ENCODE measurements at regions not wholly inside any gene's neighbourhood (a gene's known extent, or its start where the extent isn't known, plus 50 kb on each side); places are given as distances from the start of the nearest gene placed in this dataset.

DNA sequence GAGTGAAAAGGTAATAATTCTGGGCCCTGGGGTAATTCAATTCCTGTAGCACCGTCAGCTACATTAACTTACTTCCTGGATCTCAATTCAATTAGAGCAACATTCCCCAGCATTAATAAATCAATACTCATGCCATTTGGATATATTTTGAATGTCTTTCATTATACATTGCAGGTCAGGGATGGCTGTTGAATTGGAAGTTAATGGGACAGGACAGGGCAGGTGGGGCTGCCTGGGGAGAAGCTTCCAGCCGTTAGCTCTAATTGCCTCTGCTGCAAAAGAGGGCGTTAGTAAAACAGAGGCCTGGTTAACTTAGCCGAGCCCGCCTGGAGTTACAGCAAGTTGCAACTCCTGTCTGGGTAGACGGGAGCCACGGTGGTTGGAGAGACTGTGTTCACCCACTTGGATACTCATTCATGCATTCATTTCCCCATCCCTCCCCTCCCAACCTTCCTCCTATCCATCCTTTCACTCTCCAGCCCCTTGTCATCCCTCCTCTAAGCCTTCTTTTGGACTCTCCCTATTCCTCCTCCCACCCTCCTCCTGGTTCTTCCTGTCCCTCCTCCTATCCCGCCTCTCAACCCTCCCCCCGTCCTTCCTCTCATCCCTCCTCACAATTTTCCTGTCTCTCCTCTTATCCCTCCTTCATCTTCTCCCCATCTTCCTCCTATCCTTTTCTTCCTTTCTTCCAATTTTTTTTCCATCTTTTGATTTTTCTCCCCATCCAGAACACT, 137.6 kb upstream of the RUNX3 start:
- DNase-seq (ENCODE audit: low spot score), result no peak
- ChIA-PET POLR2A (no interaction called here), CTCF (ENCODE audit: low intra/inter-chr PET ratio, low total read pairs) (no interaction called here)
- Histone ChIP-seq H3K4me3 (replicated peaks in 1 of 3; ENCODE audit: insufficient read depth in 1 of 3, low read depth in 2 of 3, low read length in 3 of 3) (no peak overlapping the region), H2AFZ (ENCODE audit: low read length) (no peak overlapping the region), H3K36me3 (replicated peaks in 1 of 2; ENCODE audit: control insufficient read depth in 1 of 2, insufficient read depth in 2 of 2, low read length in 2 of 2) (no peaks in the 10 kb centered on the region), H3K79me2 (ENCODE audit: insufficient read depth, low read length) (no peaks in the 10 kb centered on the region), H3K9ac (ENCODE audit: insufficient read depth, low read depth, low read length) (no peak overlapping the region), H3K4me1 (ENCODE audit: insufficient read depth, low read length) (no peaks in the 10 kb centered on the region), H3K9me3 (ENCODE audit: low read length) (no peaks in the 10 kb centered on the region), H4K20me1 (ENCODE audit: insufficient read depth, low read length) (no peaks in the 10 kb centered on the region), H3K4me2 (ENCODE audit: low read depth, low read length) (no peak overlapping the region), H3K27ac (ENCODE audit: extremely low read length, insufficient read depth, low read length) (no peak overlapping the region), H3K27me3 (ENCODE audit: control insufficient read depth in 1 of 2, insufficient read depth in 2 of 2, low read length in 2 of 2) (peaks cover 3 to 37% of the 10 kb centered on the region in 2 experiments; a peak in 3 of 5 replicates)
- 16% methylated on average over 7 of the region's 9 CpGs for WGBS (ENCODE audit: low lambda C conversion rate)
- BruUV-seq (replicated peaks), result no TSS peak
- in situ Hi-C loops (cut with HindIII; ENCODE audit: extremely low pct_ligation_motif_present, low pct_unique_long_range_greater_than_20kb), result no loop called here
- no peak for ATAC-seq
- no peak for TF ChIP-seq SRSF9 (IDR thresholded peaks at IDR 0.05; ENCODE audit: borderline replicate concordance, insufficient read depth, low read depth, low read length, poor library complexity, severe bottlenecking)
- no peak for TF ChIP-seq KMT2B (CRISPR knock-in tag; IDR thresholded peaks at IDR 0.05)
- TF ChIP-seq, protein P1, sequence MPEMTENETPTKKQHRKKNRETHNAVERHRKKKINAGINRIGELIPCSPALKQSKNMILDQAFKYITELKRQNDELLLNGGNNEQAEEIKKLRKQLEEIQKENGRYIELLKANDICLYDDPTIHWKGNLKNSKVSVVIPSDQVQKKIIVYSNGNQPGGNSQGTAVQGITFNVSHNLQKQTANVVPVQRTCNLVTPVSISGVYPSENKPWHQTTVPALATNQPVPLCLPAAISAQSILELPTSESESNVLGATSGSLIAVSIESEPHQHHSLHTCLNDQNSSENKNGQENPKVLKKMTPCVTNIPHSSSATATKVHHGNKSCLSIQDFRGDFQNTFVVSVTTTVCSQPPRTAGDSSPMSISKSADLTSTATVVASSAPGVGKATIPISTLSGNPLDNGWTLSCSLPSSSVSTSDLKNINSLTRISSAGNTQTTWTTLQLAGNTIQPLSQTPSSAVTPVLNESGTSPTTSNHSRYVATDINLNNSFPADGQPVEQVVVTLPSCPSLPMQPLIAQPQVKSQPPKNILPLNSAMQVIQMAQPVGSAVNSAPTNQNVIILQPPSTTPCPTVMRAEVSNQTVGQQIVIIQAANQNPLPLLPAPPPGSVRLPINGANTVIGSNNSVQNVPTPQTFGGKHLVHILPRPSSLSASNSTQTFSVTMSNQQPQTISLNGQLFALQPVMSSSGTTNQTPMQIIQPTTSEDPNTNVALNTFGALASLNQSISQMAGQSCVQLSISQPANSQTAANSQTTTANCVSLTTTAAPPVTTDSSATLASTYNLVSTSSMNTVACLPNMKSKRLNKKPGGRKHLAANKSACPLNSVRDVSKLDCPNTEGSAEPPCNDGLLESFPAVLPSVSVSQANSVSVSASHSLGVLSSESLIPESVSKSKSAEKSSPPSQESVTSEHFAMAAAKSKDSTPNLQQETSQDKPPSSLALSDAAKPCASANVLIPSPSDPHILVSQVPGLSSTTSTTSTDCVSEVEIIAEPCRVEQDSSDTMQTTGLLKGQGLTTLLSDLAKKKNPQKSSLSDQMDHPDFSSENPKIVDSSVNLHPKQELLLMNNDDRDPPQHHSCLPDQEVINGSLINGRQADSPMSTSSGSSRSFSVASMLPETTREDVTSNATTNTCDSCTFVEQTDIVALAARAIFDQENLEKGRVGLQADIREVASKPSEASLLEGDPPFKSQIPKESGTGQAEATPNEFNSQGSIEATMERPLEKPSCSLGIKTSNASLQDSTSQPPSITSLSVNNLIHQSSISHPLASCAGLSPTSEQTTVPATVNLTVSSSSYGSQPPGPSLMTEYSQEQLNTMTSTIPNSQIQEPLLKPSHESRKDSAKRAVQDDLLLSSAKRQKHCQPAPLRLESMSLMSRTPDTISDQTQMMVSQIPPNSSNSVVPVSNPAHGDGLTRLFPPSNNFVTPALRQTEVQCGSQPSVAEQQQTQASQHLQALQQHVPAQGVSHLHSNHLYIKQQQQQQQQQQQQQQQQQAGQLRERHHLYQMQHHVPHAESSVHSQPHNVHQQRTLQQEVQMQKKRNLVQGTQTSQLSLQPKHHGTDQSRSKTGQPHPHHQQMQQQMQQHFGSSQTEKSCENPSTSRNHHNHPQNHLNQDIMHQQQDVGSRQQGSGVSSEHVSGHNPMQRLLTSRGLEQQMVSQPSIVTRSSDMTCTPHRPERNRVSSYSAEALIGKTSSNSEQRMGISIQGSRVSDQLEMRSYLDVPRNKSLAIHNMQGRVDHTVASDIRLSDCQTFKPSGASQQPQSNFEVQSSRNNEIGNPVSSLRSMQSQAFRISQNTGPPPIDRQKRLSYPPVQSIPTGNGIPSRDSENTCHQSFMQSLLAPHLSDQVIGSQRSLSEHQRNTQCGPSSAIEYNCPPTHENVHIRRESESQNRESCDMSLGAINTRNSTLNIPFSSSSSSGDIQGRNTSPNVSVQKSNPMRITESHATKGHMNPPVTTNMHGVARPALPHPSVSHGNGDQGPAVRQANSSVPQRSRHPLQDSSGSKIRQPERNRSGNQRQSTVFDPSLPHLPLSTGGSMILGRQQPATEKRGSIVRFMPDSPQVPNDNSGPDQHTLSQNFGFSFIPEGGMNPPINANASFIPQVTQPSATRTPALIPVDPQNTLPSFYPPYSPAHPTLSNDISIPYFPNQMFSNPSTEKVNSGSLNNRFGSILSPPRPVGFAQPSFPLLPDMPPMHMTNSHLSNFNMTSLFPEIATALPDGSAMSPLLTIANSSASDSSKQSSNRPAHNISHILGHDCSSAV (CRISPR knock-in tag; IDR thresholded peaks at IDR 0.05; ENCODE audit: borderline replicate concordance), result no peak
- intact Hi-C loops (cut with micrococcal nuclease; ENCODE audit: unreplicated experiment), result no loop called here
- no peak for FAIRE-seq

All from HepG2 (cell line).